GM18498 (cell line): ENCODE measurements at regions not wholly inside any gene's neighbourhood (a gene's known extent, or its start where the extent isn't known, plus 50 kb on each side); places are given as distances from the start of the nearest gene placed in this dataset.

Experiments used
- ATAC-seq: cut with Tn5 transposase; IDR thresholded peaks from one replicate; pipeline ENCODE4 v1.9.1; 2021; ENCODE audit warnings: mild to moderate bottlenecking, moderate library complexity; ENCODE audit not compliant: unreplicated experiment

- ATAC-seq: no peak
These were observed 162.0 kb upstream of the SYT6 start for GRCh38 chr1:114315631-114316030.

GRCh38 chr1:114314576-114314975, 160.9 kb upstream of the SYT6 start:
- ATAC-seq: no peak

GRCh38 chr1:114314098-114314497, 160.4 kb upstream of the SYT6 start:
- no peak for ATAC-seq

- no peak for ATAC-seq
These were observed 157.1 kb upstream of the SYT6 start for GRCh38 chr1:114310695-114311271.

- no peak for ATAC-seq
These were observed 149.2 kb upstream of the SYT6 start for GRCh38 chr1:114302821-114303220.

GRCh38 chr1:114299331-114299975, 145.8 kb upstream of the SYT6 start:
- ATAC-seq: no peak

- ATAC-seq: no peak
These were observed 144.3 kb upstream of the SYT6 start for GRCh38 chr1:114298008-114298407.

GRCh38 chr1:114296413-114296812, 142.7 kb upstream of the SYT6 start:
- ATAC-seq: no peak

- no peak for ATAC-seq
These were observed 141.7 kb upstream of the SYT6 start for GRCh38 chr1:114295321-114295720.

GRCh38 chr1:114292835-114293234, 139.2 kb upstream of the SYT6 start:
- ATAC-seq: no peak

GRCh38 chr1:114292194-114292593, 138.5 kb upstream of the SYT6 start:
- no peak for ATAC-seq

- no peak for ATAC-seq
These were observed 137.1 kb upstream of the SYT6 start for GRCh38 chr1:114290776-114291175.

GRCh38 chr1:114290341-114290740, 136.7 kb upstream of the SYT6 start:
- no peak for ATAC-seq

GRCh38 chr1:114289824-114290223, 136.2 kb upstream of the SYT6 start:
- ATAC-seq: no peak

GRCh38 chr1:114289306-114289705, 135.6 kb upstream of the SYT6 start:
- no peak for ATAC-seq

GRCh38 chr1:114286960-114287359, 133.3 kb upstream of the SYT6 start:
- no peak for ATAC-seq

GRCh38 chr1:114286179-114286578, 132.5 kb upstream of the SYT6 start:
- no peak for ATAC-seq

- peak; percentile 88 for ATAC-seq
These were observed 129.2 kb upstream of the SYT6 start for GRCh38 chr1:114282751-114283403.

GRCh38 chr1:114278911-114279310, 125.2 kb upstream of the SYT6 start:
- no peak for ATAC-seq

GRCh38 chr1:114278430-114278829, 124.8 kb upstream of the SYT6 start:
- ATAC-seq: no peak

GRCh38 chr1:114274621-114275317, 121.1 kb upstream of the SYT6 start:
- ATAC-seq: no peak

- no peak for ATAC-seq
These were observed 118.9 kb upstream of the SYT6 start for GRCh38 chr1:114272593-114272992.
